SK-N-SH treated with all-trans-retinoic acid at 6 μM for 48 hours (cell line): ENCODE measurements at regions not wholly inside any gene's neighbourhood (a gene's known extent, or its start where the extent isn't known, plus 50 kb on each side); places are given as distances from the start of the nearest gene placed in this dataset.
"Not testable (repeated sequence)": the region's sequence is repeated elsewhere in the genome, so short reads cannot be mapped to it uniquely, and the experiment has no call there.

ENCODE experiments used
- ATAC-seq: fragments of 200-7000 bp; cut with Tn5 transposase; 3 replicates; pipeline ENCODE4 v1.9.1; 2020; ENCODE audit warnings: mild to moderate bottlenecking, moderate library complexity
- ARNTL ChIP-seq: fragments of 450-650 bp; formaldehyde crosslinking; IDR thresholded peaks from 2 replicates; pipeline ENCODE4 v1.5.0; 2020; ENCODE audit warnings: low read depth, mild to moderate bottlenecking, moderate library complexity, borderline replicate concordance
- BACH2 ChIP-seq: fragments of 250-450 bp; sonication (Bioruptor Pico); IDR thresholded peaks from 2 replicates; pipeline ENCODE4 v1.9.0; 2021; ENCODE audit warnings: mild to moderate bottlenecking, borderline replicate concordance
- CSDC2 ChIP-seq: fragments of 250-450 bp; sonication (Bioruptor Pico); IDR thresholded peaks from 2 replicates; pipeline ENCODE4 v1.5.0; 2020; ENCODE audit warnings: mild to moderate bottlenecking, moderate library complexity
- ESRRG ChIP-seq: fragments of 250-450 bp; sonication (Bioruptor Pico); IDR thresholded peaks from 2 replicates; pipeline ENCODE4 v1.6.1; 2021; ENCODE audit warnings: mild to moderate bottlenecking
- GLIS3 ChIP-seq: fragments of 250-450 bp; sonication (Bioruptor Pico); IDR thresholded peaks from 2 replicates; pipeline ENCODE4 v1.5.0; 2020; ENCODE audit warnings: mild to moderate bottlenecking, moderate library complexity
- ISL1 ChIP-seq: fragments of 250-450 bp; sonication (Bioruptor Pico); IDR thresholded peaks from 2 replicates; pipeline ENCODE4 v2.1.2; 2022; ENCODE audit warnings: mild to moderate bottlenecking, moderate library complexity
- PPARA ChIP-seq: fragments of 250-450 bp; sonication (Bioruptor Pico); IDR thresholded peaks from 2 replicates; pipeline ENCODE4 v1.5.0; 2020; ENCODE audit warnings: mild to moderate bottlenecking, borderline replicate concordance
- RARB ChIP-seq: fragments of 250-450 bp; sonication (Bioruptor Pico); IDR thresholded peaks from 2 replicates; pipeline ENCODE4 v1.8.0; 2021; ENCODE audit warnings: mild to moderate bottlenecking, moderate library complexity
- TCF4 ChIP-seq: fragments of 250-450 bp; sonication (Bioruptor Pico); IDR thresholded peaks from 2 replicates; pipeline ENCODE4 v1.8.0; 2021; ENCODE audit warnings: mild to moderate bottlenecking, moderate library complexity, borderline replicate concordance
- TOX ChIP-seq: fragments of 250-450 bp; sonication (Bioruptor Pico); IDR thresholded peaks from 2 replicates; pipeline ENCODE4 v1.8.0; 2021; ENCODE audit warnings: mild to moderate bottlenecking, moderate library complexity, borderline replicate concordance
- ZFP3 ChIP-seq: fragments of 250-450 bp; sonication (Bioruptor Pico); IDR thresholded peaks from 2 replicates; pipeline ENCODE4 v1.5.0; 2020; ENCODE audit warnings: mild to moderate bottlenecking, moderate library complexity
- ZNF565 ChIP-seq: fragments of 450-650 bp; formaldehyde crosslinking; conservative IDR thresholded peaks from 2 replicates; pipeline ENCODE4 v1.5.0; 2020; ENCODE audit warnings: low read depth, mild to moderate bottlenecking, moderate library complexity
- ZNF70 ChIP-seq: fragments of 450-650 bp; formaldehyde crosslinking; IDR thresholded peaks from 2 replicates; pipeline ENCODE4 v1.5.0; 2020; ENCODE audit warnings: mild to moderate bottlenecking, moderate library complexity
- TF ChIP-seq, protein P1 (sequence below): fragments of 250-450 bp; sonication (Bioruptor Pico); IDR thresholded peaks from 2 replicates; pipeline ENCODE4 v1.5.0; 2020; ENCODE audit warnings: mild to moderate bottlenecking, moderate library complexity
- TF ChIP-seq, protein P2 (sequence below): fragments of 250-450 bp; sonication (Bioruptor Pico); IDR thresholded peaks from 2 replicates; pipeline ENCODE4 v1.8.0; 2021; ENCODE audit warnings: low read depth, mild to moderate bottlenecking, moderate library complexity, borderline replicate concordance
- TF ChIP-seq, protein P3 (sequence below): fragments of 250-450 bp; sonication (Bioruptor Pico); IDR thresholded peaks from 2 replicates; pipeline ENCODE4 v1.5.1; 2020; ENCODE audit warnings: low read depth, mild to moderate bottlenecking, moderate library complexity
- TF ChIP-seq, protein P4 (sequence below): fragments of 250-450 bp; sonication (Bioruptor Pico); IDR thresholded peaks from 2 replicates; pipeline ENCODE4 v1.5.1; 2021; ENCODE audit warnings: mild to moderate bottlenecking, moderate library complexity

DNA sequence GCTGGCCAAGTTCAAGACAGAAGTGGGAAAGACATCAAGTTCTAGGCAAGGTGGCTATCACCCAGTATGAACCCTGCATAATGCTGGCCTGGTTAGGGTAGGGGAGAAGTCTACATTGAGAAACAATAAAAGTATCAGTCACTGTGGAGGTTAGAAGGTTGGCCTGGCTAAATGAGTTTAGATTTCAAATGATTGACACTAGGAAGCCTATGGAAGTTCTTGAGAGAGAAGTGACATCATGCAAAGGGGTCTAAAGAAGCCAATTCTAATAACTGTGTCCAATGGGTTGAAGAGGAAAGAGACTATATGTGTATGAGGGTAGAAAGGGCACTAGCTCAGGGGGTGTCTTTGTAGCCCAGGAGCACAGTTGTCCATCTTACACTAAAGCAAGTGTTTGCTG is 98.5 kb upstream of the MBIP start:
- TF ChIP-seq CSDC2 (no peak), ZFP3 (CRISPR knock-in tag) (no peak), ISL1 (CRISPR knock-in tag) (no peak), ZNF565 (no peak), BACH2 (CRISPR knock-in tag) (no peak), TOX (CRISPR knock-in tag) (no peak), GLIS3 (CRISPR knock-in tag) (no peak), ZNF70 (CRISPR knock-in tag) (no peak), TCF4 (CRISPR knock-in tag) (no peak)
- TF ChIP-seq, protein P1, sequence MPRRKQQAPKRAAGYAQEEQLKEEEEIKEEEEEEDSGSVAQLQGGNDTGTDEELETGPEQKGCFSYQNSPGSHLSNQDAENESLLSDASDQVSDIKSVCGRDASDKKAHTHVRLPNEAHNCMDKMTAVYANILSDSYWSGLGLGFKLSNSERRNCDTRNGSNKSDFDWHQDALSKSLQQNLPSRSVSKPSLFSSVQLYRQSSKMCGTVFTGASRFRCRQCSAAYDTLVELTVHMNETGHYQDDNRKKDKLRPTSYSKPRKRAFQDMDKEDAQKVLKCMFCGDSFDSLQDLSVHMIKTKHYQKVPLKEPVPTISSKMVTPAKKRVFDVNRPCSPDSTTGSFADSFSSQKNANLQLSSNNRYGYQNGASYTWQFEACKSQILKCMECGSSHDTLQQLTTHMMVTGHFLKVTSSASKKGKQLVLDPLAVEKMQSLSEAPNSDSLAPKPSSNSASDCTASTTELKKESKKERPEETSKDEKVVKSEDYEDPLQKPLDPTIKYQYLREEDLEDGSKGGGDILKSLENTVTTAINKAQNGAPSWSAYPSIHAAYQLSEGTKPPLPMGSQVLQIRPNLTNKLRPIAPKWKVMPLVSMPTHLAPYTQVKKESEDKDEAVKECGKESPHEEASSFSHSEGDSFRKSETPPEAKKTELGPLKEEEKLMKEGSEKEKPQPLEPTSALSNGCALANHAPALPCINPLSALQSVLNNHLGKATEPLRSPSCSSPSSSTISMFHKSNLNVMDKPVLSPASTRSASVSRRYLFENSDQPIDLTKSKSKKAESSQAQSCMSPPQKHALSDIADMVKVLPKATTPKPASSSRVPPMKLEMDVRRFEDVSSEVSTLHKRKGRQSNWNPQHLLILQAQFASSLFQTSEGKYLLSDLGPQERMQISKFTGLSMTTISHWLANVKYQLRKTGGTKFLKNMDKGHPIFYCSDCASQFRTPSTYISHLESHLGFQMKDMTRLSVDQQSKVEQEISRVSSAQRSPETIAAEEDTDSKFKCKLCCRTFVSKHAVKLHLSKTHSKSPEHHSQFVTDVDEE (CRISPR knock-in tag): no peak
- ATAC-seq: no peak

DNA sequence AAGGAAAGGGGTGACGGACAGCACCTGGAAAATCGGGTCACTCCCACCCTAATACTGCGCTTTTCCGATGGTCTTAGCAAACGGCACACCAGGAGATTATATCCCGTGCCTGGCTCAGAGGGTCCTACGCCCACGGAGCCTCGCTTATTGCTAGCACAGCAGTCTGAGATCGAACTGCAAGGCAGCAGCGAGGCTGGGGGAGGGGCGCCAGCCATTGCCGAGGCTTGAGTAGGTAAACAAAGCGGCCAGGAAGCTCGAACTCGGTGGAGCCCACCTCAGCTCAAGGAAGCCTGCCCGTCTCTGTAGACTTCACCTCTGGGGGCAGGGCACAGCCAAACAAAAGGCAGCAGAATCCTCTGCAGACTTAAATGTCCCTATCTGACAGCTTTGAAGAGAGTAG is 91.5 kb upstream of the MBIP start:
- ATAC-seq: not testable (repeated sequence)

DNA sequence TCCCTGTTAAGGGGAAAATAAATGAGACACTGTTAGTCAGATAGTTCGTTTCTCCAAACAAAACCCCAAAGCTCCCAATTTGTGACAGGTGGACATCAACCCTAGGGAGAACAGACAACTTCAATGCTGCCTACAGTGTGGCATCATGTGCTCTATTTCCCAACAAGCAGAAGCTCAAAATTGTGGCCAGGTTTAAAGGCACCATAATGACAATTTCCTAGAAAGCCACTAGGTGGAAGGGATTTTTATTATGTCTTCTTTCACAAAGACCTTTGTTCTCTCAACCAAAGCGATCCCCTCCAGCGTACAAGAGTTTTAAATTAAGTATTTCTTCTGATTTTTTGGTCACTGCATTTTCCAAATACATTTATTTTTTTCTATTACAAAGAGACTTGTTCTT is 88.0 kb upstream of the MBIP start:
- TF ChIP-seq BACH2 (CRISPR knock-in tag): no peak
- TF ChIP-seq ZFP3 (CRISPR knock-in tag): no peak
- no peak for TF ChIP-seq ARNTL (CRISPR knock-in tag)
- TF ChIP-seq PPARA (CRISPR knock-in tag): no peak
- no peak for TF ChIP-seq GLIS3 (CRISPR knock-in tag)
- TF ChIP-seq, protein P2, sequence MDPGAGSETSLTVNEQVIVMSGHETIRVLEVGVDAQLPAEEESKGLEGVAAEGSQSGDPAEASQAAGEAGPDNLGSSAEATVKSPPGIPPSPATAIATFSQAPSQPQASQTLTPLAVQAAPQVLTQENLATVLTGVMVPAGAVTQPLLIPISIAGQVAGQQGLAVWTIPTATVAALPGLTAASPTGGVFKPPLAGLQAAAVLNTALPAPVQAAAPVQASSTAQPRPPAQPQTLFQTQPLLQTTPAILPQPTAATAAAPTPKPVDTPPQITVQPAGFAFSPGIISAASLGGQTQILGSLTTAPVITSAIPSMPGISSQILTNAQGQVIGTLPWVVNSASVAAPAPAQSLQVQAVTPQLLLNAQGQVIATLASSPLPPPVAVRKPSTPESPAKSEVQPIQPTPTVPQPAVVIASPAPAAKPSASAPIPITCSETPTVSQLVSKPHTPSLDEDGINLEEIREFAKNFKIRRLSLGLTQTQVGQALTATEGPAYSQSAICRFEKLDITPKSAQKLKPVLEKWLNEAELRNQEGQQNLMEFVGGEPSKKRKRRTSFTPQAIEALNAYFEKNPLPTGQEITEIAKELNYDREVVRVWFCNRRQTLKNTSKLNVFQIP (CRISPR knock-in tag): no peak
- TF ChIP-seq ZNF565: no peak
- no peak for TF ChIP-seq ESRRG (CRISPR knock-in tag)
- TF ChIP-seq TOX (CRISPR knock-in tag): no peak
- no peak for TF ChIP-seq TCF4 (CRISPR knock-in tag)
- TF ChIP-seq, all 23 proteins: peak for 0
- no peak for ATAC-seq

DNA sequence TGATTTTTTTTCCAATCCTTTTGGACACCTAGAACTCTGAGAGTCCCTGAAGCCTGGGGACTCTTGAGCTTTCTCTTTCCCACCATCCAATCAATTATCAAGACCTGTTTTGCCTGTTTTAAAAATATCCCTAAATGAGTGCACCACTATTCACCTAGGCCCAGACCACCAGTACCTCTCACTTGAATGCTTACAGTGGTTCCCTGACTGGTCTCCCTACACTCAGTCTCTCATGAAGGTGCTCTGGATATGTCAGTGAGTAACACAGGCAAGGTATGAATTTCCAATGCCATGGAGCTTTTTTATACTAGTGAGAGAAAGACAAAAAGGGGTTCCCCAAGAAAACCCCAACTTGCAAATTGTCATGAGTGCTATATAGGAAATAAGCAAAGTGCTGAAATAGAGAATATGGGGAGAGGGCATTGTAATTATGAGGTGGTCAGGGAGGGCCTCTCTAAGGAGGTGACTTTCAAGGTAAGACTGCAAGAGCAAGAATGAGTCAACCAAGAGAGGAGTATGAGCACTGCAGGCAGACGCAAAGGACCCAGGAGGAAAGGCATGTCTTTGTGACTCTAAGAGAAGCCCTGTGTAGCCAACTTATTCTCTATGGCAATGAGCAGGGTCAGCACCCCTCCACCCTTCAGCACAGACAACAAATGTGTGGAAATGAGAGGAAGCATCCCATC is 85.3 kb upstream of the MBIP start:
- TF ChIP-seq RARB (CRISPR knock-in tag) (no peak), TOX (CRISPR knock-in tag) (no peak), CSDC2 (no peak), PPARA (CRISPR knock-in tag) (no peak), TCF4 (CRISPR knock-in tag) (no peak)
- TF ChIP-seq, protein P1 (CRISPR knock-in tag): no peak
- TF ChIP-seq, protein P3, sequence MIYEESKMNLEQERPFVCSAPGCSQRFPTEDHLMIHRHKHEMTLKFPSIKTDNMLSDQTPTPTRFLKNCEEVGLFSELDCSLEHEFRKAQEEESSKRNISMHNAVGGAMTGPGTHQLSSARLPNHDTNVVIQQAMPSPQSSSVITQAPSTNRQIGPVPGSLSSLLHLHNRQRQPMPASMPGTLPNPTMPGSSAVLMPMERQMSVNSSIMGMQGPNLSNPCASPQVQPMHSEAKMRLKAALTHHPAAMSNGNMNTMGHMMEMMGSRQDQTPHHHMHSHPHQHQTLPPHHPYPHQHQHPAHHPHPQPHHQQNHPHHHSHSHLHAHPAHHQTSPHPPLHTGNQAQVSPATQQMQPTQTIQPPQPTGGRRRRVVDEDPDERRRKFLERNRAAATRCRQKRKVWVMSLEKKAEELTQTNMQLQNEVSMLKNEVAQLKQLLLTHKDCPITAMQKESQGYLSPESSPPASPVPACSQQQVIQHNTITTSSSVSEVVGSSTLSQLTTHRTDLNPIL: no peak
- TF ChIP-seq, protein P4, sequence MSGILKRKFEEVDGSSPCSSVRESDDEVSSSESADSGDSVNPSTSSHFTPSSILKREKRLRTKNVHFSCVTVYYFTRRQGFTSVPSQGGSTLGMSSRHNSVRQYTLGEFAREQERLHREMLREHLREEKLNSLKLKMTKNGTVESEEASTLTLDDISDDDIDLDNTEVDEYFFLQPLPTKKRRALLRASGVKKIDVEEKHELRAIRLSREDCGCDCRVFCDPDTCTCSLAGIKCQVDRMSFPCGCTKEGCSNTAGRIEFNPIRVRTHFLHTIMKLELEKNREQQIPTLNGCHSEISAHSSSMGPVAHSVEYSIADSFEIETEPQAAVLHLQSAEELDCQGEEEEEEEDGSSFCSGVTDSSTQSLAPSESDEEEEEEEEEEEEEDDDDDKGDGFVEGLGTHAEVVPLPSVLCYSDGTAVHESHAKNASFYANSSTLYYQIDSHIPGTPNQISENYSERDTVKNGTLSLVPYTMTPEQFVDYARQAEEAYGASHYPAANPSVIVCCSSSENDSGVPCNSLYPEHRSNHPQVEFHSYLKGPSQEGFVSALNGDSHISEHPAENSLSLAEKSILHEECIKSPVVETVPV (CRISPR knock-in tag): no peak
- TF ChIP-seq, all 23 proteins: peak for 0
- no peak for ATAC-seq
